RWPE1 (cell line): ENCODE measurements at regions not wholly inside any gene's neighbourhood (a gene's known extent, or its start where the extent isn't known, plus 50 kb on each side); places are given as distances from the start of the nearest gene placed in this dataset.

Experiments
- CTCF ChIA-PET: fragments of 350-600 bp; sonication (Branson Sonifier 250); formaldehyde crosslinking; extraction: SDS; loops from one replicate; lab custom pipeline; 2021; lab: Yijun Ruan, JAX
- POLR2A ChIA-PET: fragments of 400-600 bp; formaldehyde crosslinking; extraction: SDS; loops from one replicate; lab custom pipeline; 2020; ENCODE audit warnings: antibody characterized with exemption; ENCODE audit not compliant: low non-redundant PET; lab: Yijun Ruan, JAX
- DNase-seq: peaks from one replicate; pipeline ENCODE4 v3.0.0; 2012; ENCODE audit warnings: low spot score
- H3K27ac ChIP-seq: fragments of 450-650 bp; 2 replicates; pipeline ENCODE4 v1.5.1; 2017
- TF ChIP-seq, protein P1 (sequence below): fragments of 450-650 bp; conservative IDR thresholded peaks from 2 replicates; pipeline ENCODE4 v1.5.1; 2017; ENCODE audit warnings: low read depth, mild to moderate bottlenecking

DNA sequence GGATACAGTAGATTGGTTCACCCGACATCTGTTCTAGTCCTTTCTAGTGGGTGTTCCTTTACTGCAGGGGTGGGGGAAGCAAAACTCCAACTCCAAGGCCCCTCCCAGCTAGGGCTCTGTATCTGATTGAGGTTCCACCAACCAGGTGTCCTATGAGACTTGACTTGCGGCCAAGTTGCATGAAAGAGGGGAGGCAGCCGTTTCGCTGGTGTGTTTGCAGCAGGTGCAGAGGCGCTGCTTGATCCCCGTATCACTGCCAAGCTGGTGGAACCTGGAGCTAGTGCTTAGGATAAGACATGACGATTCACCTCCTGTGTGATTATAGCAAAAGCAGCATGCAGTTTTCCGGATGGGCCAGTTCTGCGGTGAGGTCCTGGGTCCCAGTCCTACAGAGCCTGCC is 338.2 kb downstream of the UQCRFS1 start:
- ChIA-PET CTCF (no interaction called here), POLR2A (no interaction called here)
- TF ChIP-seq, protein P1, sequence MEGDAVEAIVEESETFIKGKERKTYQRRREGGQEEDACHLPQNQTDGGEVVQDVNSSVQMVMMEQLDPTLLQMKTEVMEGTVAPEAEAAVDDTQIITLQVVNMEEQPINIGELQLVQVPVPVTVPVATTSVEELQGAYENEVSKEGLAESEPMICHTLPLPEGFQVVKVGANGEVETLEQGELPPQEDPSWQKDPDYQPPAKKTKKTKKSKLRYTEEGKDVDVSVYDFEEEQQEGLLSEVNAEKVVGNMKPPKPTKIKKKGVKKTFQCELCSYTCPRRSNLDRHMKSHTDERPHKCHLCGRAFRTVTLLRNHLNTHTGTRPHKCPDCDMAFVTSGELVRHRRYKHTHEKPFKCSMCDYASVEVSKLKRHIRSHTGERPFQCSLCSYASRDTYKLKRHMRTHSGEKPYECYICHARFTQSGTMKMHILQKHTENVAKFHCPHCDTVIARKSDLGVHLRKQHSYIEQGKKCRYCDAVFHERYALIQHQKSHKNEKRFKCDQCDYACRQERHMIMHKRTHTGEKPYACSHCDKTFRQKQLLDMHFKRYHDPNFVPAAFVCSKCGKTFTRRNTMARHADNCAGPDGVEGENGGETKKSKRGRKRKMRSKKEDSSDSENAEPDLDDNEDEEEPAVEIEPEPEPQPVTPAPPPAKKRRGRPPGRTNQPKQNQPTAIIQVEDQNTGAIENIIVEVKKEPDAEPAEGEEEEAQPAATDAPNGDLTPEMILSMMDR = no peak
- no peak for DNase-seq
- H3K27ac ChIP-seq = no peak overlapping the region

DNA sequence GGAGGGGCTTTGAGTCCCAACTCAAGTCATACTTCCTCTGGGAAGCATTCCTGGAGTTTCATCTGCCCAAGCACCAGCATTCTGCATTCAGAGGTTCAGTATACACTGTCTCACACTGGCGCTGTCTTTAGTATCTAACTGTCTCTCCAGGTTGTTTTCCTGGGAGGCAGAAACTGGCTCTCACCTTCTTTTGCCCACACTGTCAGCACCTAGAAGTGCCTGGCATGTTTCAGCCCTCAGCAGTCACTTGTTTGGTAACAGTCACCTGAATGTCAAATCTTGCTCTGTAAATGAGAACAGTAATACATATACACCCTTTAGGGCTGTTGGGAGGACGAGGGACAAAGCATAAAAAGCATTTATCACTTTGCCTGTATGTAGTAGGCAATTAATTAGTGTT is 339.6 kb downstream of the UQCRFS1 start:
- POLR2A ChIA-PET = no interaction called here
- TF ChIP-seq, protein P1 = no peak
- no peak for DNase-seq
- CTCF ChIA-PET = no interaction called here
- no peak overlapping the region for H3K27ac ChIP-seq

DNA sequence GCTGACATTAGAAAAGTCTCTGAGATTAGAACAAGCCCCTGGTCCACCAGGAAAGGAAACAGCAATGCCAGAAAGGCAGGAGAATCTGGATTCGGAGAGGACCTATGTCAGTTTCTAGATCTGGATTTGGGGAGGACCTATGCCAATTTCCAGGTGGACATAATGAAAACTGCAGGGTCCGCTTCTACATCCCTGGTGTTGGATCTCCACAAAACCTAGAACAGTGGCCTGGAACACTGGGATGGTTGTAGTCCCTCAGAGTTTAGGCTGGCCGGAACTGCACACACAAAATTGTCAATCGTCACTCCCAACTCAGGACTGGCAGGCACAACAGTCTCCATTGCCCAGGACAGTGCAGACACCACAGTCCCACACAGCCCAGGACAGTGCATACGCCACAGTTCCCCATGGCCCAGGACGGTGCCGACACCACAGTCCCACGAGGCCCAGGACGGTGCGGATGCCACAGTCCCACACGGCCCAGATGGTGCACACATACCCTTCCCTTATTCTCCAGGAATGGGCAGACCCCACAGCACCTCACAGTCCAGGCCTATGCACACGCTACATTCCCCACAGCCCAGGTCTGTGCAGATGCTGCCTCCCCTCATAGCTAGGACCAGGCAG is 341.7 kb downstream of the UQCRFS1 start:
- DNase-seq = no peak
- POLR2A ChIA-PET = no interaction called here
- no peak overlapping the region for H3K27ac ChIP-seq
- CTCF ChIA-PET = no interaction called here
- TF ChIP-seq, protein P1 = no peak

DNA sequence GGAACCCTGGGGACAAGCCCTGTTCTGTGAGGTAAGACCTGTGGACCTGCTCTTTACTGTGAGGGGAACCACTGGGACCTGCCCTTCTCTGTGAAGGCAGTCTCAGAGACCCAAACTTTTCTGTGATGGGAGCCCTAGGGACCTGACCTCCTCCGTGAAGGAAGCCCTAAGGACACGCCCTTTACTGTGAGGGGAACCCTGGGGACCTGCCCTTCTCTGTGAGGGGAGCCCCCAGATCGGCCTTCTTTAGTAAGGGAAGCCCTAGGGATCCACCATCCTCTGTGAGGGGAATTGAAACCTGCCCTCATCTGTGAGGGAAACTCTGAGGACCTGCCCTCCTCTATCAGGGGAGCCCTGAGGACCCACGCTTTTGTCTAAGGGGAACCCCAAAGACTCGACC is 343.5 kb downstream of the UQCRFS1 start:
- POLR2A ChIA-PET = no interaction called here
- TF ChIP-seq, protein P1 = no peak
- no peak overlapping the region for H3K27ac ChIP-seq
- CTCF ChIA-PET = no interaction called here
- DNase-seq = no peak

DNA sequence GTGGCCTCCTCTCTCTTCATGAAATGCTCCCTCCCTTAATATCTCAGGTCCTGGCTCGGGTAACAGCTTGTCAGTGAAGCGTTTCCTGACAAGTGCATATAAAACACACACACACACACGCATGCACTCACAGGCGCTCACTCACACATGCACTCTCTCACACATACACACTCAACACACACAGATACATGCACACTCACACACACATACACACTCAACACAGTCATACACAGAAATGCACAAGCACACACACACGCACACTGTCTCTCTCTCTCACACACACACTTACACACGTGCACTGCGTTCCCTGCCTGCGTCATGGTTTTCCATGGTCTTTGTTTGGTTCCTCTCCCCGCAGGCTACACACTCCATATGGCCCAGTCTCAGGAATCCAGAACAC is 344.1 kb downstream of the UQCRFS1 start:
- no peak overlapping the region for H3K27ac ChIP-seq
- TF ChIP-seq, protein P1 = no peak
- DNase-seq = no peak
- ChIA-PET POLR2A (no interaction called here), CTCF (no interaction called here)

DNA sequence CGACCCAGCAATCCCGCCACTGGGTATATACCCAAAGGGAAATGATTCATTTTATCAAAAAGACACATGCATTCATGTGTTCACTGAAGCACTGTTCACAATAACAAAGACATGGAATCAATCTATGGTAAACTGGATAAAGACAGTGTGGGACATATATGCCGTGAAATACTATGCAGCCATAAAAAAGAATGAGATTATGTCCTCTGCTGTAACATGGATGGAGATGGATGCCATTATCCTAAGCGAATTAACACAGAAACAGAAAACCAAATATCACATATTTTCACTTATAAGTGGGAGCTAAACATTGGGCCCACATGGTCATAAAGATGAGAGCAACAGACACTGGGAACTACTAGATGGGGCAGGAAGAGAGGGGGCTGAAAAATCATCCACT is 345.0 kb downstream of the UQCRFS1 start:
- DNase-seq = no peak
- no peak overlapping the region for H3K27ac ChIP-seq
- TF ChIP-seq, protein P1 = no peak
- POLR2A ChIA-PET = no interaction called here
- CTCF ChIA-PET = no interaction called here
